HG03575 (cell line): ENCODE measurements at regions not wholly inside any gene's neighbourhood (a gene's known extent, or its start where the extent isn't known, plus 50 kb on each side); places are given as distances from the start of the nearest gene placed in this dataset.
A peak's percentile ranks its signal among the peaks of the same experiment; 100 is the strongest.

ENCODE experiments used
- ATAC-seq: cut with Tn5 transposase; IDR thresholded peaks from one replicate; pipeline ENCODE4 v1.9.1; 2021; ENCODE audit not compliant: unreplicated experiment, insufficient number of reproducible peaks, low FRiP score; ENCODE audit errors: extremely low read depth

DNA sequence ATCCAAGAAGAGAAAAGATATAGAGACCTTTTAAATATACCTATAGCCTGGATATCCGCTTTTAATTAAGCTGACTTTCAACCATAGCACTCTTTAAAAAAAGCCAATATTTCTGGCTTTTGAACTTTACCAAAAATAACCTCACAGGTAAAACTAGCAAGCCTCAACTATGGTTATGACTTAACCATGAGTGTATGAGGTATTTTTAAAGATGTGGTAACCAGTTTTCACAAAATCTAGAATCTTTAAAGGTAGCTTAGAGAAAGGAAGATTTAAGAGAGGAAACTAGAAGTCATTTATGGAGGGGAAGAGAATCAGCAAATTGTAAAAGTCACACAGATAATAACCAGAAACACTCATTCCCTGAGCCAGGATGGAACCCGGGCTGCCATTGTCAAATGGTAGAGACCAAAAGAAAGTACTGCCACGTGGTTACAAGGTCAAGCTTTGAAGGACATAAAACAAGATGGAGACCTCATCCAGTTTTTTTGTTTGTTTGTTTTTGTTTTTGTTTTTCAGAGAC, 288.4 kb upstream of the RGS18 start:
- no peak for ATAC-seq

DNA sequence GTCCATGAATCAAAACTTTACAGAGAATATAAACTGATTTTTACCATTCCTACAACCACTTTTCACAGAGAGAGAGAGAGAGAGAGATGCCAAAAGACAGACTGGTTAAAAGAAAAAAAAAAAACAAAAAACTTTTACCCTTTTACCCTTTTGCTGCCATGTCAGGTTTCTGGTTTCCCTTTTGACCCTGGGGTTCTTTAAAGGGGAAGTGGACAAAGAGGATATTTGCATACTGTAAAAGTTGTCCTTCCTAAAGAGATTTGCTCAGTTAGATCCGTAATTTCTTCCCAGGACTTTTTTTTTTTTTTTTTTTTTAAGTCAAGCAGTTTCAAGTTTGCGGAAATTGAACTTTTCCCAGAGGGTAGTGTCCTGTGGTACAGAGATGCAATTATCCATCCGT, 287.8 kb upstream of the RGS18 start:
- no peak for ATAC-seq

DNA sequence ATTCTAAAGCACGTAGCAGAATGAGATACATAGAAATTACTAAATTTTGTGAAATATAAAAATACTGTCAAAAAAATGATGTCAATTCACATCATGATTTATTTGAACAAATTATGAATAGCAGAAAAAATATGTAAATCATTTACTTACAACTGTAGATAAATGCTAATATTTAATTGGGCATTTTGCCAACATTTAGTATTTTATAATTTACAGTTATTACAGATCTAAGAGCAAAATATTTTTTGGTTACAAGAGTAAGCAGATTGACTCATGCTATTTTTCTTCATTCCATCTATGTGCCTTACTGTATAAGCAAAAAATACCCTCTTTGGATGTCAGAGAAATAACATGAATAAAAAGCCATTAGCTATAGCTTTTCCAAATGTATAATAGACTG, 282.3 kb upstream of the RGS18 start:
- no peak for ATAC-seq

DNA sequence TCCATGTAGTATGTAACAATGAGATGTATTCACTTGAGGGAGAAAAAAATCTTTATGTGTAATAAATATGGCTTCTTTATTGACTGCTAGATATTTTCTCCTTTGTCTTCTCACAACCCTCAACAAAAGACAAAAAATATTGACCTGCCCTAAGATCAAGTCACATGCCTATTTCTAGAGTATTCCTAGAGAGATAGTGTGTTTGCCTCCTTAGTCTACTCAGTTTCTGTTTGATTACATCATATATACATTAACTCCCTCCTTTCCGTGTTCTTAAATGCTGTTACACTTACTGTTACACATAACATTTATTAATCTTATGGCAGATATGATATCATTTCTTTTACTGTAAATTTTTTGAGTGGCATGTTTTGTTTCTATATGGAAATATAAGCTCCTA, 281.6 kb upstream of the RGS18 start:
- ATAC-seq = no peak

DNA sequence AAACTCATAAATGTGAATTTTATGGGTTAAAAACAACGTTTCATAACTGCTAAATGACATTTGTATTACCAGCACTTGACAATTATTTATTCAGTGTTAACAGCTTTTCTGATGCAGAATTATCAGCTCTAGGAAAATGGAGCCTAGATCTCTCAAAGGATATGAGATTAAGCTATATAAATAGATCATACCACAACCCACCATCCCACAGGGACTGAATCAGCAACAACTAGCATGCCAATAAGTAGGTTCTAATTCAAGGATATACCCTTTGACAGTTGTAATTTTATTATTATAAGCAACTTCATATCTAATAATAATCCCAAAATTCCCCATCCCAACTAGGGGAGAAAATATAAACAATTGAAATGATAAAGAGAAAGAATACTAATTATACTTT, 275.4 kb upstream of the RGS18 start:
- ATAC-seq = no peak

DNA sequence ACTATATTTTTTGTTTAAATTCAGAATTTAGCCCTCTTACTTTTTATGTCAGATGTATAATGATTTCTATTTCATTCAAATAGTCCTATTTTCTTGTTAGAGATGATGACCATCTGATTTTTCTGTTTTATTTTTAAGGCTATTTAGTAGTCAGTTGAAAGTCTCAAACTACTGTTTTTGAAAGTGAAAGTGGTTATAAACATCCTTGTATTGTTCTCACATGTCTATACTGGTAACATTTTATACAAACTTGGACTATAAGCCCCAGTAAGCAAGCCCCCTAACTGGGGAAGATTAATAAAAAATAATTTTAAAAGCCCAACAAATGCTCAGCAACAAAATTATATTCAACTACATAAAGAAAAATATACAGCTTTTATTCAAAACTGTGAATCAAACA, 271.3 kb upstream of the RGS18 start:
- peak; percentile 85 for ATAC-seq

DNA sequence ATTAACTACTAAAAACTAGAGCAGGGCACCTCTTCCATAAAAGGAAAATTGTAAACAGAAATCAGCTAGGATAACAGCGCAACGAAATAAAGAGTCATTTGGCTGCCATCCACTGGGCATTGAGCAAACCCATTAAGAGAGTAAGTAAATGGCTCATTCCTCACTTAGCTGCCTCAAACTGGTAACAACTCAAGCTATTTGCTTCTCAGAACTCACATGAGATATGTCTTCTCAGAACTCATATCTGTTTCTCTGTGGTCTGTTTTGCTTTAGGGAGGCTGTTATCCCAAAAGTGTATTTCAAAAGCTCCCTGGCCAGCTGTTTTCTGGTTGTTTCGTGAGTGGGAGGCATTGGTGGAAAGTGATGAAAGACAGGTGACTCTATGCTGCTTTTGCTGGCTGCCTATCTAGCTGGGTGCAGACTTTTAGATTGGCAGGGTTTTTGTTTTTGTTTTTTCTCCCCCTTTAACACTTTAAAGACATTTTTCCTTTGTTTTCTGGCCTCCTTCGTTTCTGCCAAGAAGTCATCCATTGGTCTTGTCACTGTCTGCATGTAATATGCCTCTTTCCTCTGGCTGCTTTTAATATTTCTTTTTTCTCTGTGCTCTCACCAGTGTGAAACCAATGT, 269.2 kb upstream of the RGS18 start:
- no peak for ATAC-seq

DNA sequence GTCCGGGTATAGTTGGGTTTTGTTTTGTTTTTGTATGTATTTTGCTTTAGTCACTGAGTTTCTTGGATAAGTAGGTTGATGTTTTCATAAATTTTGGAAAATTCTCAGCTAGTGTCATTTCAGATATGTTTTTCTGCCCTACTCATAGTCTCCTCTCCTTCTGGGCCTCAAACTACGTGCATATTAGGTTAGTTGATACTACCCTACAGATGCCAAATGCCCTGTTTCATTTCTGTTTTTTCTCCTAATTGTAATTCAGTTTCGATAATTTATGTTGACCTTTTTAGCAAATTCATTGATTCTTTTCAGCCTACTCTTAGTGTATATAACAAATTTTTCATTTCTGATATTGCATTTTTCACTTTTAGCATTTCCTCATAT, 268.6 kb upstream of the RGS18 start:
- ATAC-seq = no peak

DNA sequence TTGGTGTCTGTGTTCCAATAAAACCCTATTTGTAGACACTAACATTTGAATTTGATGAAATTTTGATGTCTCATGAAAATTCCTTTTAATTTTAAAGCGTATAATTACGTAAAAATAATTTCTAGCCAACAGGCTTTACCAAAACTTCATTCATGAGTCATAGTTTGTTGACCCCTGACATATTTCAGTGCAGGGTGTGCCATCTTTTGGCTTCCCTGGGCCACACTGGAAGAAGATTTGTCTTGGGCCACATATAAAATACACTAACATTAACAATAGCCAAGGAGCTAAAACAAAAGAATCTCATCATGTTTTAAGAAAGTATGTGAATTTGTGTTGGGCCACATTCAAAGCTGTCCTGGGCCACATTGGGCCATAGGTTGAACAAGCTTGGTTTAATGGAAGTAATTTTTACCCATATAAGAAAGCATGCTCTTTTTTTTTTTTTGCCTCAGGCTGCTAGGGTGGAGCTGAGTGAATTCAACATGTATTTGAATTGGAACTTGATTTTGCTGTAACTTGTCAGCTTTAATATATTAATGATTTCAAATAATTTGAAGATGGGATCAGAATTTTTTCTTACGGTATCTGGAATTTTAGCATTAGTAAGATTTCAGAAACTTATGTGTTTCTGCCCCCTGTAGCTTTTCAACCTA, 267.7 kb upstream of the RGS18 start:
- ATAC-seq = no peak

DNA sequence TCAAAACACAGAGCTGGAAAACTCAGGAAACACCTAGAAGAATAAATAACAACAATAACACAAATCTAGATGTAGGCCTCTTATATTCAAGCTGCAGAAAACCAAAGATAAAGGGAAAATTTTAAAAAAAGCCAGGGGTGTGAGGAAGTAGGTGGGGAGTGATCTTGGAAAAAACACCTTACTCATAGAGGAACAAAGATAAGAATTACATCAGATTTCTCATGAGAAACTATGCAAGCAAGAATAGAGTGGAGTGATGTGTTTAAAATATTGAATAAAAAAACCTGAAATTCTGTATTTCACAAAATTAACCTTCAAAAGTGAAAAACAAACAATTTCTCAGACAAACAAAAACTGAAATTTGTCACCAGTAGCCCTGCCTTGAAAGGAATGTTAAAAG, 265.5 kb upstream of the RGS18 start:
- ATAC-seq = no peak

DNA sequence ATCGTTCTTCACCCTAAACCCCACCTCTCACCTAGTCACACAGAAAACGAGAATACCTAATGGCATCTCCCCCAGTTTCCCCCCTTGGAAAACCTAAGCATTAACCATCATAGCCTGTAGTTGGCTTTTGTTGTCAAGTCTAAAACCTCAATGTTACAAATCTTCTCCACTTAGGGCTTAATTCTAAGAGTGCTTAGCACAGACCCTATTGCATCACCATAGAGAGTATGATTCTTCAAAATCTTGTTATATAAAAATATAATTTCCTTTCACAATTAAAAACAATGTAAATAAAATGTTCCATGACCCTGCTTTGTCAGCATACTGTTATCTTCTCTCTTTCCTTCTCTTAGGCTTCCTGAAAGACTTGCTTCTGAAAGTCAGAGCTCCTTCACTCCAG, 263.2 kb upstream of the RGS18 start:
- no peak for ATAC-seq

DNA sequence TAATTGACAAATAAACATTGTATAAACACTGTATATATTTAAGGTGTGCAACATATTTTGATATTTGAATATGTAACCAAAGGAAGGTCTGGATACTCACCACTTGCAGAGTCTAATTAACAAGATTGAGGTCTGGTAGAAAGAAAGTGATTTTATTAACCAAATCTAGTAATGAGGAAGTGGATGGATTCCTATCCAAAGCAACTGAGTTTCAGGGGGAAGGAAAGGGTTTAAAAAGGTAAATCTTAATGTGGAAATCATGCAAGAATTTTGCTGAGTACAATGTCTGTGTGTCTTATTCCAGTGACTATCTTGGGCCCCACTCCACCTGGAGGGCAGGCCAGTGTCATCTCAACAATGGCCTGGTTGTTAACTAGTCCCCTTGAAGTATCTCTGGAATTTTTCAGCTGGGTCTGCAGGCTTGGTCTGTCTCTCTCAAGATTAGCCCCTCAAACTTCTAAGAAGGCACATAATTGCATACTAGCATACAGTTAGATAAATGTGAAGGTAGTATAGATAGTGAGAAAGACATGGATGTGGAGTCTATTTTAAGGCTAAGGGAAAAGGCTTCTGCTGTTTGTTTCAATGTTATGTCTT, 262.7 kb upstream of the RGS18 start:
- ATAC-seq = no peak

DNA sequence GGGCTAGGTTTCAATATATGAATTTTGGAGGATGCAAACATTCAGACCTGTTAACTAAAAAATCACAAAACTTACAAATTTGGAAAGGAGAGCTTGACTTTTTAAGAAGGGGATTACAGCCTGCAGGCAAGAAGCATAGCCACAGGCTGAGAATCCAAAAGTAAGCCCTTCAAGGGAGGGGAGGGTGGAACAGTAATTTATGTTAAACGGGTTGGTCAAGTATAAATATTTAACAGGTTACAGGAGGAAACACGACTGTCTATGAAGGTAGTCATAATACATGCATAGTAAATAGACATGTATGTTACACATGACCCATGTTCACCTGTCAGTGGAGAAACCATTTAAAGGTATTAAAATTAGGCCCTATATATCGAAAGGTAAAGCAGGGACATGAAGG, 261.1 kb upstream of the RGS18 start:
- no peak for ATAC-seq

DNA sequence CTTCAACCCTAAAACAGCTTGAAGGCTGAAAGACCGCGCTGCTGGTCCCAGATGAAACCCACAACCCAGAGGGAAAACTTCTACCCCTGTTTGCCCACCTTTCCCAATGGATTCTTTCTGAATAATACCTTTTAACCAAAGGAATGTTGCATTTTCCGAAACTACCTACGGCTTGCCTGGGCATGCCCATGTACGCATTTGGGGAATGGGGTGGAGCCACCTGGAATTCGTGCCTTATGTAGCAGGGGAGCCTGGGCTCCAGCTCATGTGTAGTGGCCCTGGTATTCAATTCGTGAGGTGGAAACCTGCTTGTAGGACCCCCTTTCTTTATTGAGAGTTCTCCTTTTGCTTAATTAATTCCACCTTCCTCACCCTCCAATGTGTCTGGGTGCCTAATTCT, 256.6 kb upstream of the RGS18 start:
- no peak for ATAC-seq

DNA sequence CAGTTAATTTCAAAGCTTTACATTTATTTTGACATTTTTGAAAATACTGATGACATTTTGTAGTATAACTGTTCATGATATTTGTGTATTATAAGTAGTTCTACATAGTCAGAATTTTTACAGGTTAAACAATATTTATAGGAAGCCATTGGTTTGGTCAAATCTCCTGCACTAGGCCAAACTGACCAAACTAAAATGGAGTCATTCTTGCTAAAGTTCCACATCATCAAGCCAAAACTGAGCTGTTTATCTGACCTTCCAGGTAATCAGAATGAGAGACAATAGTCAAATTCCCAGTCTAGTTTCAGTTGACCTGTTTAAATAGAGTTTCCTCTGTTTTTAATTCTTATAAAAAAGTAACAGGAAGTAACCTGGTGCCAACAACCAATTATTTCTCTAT, 253.3 kb upstream of the RGS18 start:
- no peak for ATAC-seq

DNA sequence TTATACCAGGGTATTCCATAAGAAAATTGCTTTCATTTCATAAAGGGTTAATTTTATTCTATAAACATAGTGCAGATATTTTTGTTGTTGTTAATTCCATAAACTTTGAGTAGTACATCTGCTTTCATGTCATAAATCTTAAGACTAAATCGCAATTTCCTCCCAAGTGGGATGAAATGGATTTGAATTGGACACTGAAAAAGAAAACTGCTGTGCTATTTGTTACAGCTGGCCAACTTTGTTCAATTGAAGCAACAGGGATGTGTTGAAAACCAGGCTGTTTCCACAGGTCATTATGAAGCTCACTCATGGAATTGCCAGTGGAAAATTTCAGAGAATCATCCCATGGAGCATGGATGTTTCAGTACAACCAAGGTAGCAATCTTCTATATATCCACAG, 252.5 kb upstream of the RGS18 start:
- ATAC-seq = no peak

DNA sequence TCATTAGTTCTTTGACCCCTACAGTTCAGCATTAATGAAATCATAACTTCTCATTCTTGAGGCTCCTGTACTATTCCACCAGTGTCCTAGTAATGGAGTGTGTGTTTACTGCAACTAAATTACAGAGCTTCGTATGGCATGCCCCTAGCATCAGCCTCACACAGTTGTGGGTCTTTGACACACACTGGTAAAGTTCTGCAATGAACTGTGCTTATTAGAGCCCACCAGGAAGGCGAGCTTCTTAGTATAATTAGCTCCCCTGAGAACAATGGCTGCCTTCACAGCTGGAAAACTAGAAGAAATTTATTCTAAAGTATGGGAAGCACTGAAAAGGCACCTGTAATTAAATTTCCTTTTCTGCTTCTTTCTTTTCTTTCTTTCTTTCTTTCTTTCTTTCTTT, 251.1 kb upstream of the RGS18 start:
- no peak for ATAC-seq

DNA sequence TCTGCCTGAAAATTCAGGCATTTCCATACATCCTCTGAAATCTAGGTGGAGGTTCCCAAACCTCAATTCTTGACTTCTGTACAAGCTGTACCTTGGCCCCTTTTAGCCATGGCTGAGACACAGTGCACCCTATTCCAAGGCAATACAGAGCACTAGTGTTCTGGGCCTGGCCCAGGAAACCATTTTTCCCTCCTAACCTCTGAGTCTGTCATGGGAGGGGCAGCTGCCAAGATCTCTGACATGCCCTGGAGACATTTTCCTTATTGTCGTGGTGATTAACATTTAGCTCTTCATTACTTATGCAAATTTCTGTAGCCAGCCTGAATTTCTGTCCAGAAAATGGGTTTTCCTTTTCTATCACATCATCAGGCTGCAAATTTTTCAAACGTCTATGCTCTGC, 248.0 kb upstream of the RGS18 start:
- no peak for ATAC-seq

DNA sequence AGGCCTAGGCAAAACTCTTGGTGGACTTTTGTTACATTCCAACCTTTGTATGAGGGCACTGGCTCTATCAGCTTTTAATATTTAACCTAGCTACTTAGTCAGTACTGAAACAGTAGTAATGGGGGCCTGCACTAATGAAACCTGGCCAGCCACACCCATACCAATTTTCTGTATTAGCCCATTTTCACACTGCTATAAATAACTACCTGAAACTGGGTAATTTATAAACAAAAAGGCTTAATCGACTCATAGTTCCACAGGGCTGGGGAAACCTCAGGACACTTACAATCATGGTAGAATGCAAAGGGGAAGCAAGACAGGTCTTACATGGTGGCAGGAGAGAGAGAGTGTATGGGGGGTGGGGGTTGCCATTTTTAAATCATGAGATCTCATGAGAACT, 245.7 kb upstream of the RGS18 start:
- peak; percentile 43 for ATAC-seq

DNA sequence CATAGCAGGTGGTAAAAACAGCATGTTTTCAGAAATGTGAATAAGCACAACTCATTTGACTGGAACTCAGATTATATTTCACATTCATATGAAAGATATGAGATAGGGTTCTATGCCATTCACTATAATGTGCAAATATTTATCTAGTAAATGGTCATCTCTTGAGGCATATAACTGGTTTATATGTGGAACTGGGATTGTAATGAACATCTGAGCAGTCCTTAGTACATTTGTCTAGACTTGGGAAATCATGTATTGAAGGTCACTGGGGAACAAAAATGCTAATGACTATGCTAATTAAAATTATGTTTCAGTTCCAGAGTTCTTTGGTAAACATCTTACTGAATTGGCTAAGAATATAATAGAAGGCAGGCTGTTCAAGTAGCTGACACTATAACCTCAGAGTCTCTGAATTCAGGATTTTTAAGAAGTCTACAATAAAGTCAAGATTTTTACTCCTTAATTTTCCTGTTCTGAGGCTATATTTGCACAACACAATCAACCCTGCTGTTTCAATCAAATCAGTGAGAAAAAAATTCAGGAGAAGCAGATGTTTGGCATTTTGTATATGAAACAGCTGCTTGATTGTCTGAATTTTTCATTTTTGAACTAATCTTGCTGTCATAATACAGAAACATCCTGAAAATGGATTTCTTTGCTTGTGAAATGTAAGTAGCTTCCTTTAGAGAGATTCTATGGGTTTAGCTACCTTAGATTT, 244.8 kb upstream of the RGS18 start:
- no peak for ATAC-seq
